Esophagus squamous epithelium (tissue), 4 donors: ENCODE measurements at regions not wholly inside any gene's neighbourhood (a gene's known extent, or its start where the extent isn't known, plus 50 kb on each side); places are given as distances from the start of the nearest gene placed in this dataset.
"Not testable (repeated sequence)": the region's sequence is repeated elsewhere in the genome, so short reads cannot be mapped to it uniquely, and the experiment has no call there.

Experiments used
- CTCF ChIP-seq, 6 experiments: fragments of 450-650 bp in 4 of 6; fragments of 200-600 bp in 2 of 6; sonication (generic) in 2 of 6; IDR thresholded peaks; one replicate each; pipeline ENCODE4 v1.5.1; 2016 to 2019; ENCODE audit warnings: antibody characterized with exemption in 6 of 6, mild to moderate bottlenecking in 4 of 6, moderate library complexity in 4 of 6
- POLR2A ChIP-seq, 4 donors: fragments of 450-650 bp; IDR thresholded peaks; one replicate each; pipeline ENCODE4 v1.6.1; 2017; ENCODE audit warnings: antibody characterized with exemption in 4 of 4, mild to moderate bottlenecking in 4 of 4, moderate library complexity in 3 of 4

GRCh38 chr4:107354304-107354703 lies 318.2 kb upstream of the DKK2 start:
- not testable (repeated sequence) for TF ChIP-seq CTCF, POLR2A (IDR thresholded peaks at IDR 0.05)
